Activated CD4-positive, alpha-beta memory T cell treated with anti-CD3 and anti-CD28 coated beads, Interleukin-2, amount 10 ng/mL, durations not matched to agents 7 days and 5 days (primary cell): ENCODE measurements at regions not wholly inside any gene's neighbourhood (a gene's known extent, or its start where the extent isn't known, plus 50 kb on each side); places are given as distances from the start of the nearest gene placed in this dataset.
"Not testable (repeated sequence)": the region's sequence is repeated elsewhere in the genome, so short reads cannot be mapped to it uniquely, and the experiment has no call there.

ENCODE experiments used
- CTCF ChIA-PET: fragments of 350-600 bp; sonication (Branson Sonifier 250); formaldehyde crosslinking; loops from one replicate; lab custom pipeline; 2021; ENCODE audit warnings: antibody characterized with exemption, inconsistent platforms; lab: Charles Lee
- POLR2A ChIA-PET: fragments of 350-600 bp; sonication (Branson Sonifier 250); formaldehyde crosslinking; loops from one replicate; lab custom pipeline; 2021; ENCODE audit warnings: antibody characterized with exemption; lab: Charles Lee
- DNase-seq: peaks from one replicate; pipeline ENCODE4 v3.0.0-alpha.2; 2020
- H3K27ac Mint-ChIP-seq: one replicate; pipeline ENCODE4 v1.8.0; 2021; ENCODE audit warnings: mild to moderate bottlenecking, mixed read lengths
- H3K27me3 Mint-ChIP-seq: one replicate; pipeline ENCODE4 v1.8.0; 2021; ENCODE audit warnings: mixed read lengths
- H3K36me3 Mint-ChIP-seq: one replicate; pipeline ENCODE4 v1.8.0; 2021; ENCODE audit warnings: low read depth, mixed read lengths
- H3K4me1 Mint-ChIP-seq: one replicate; pipeline ENCODE4 v1.8.0; 2021; ENCODE audit warnings: mixed read lengths
- H3K4me3 Mint-ChIP-seq: one replicate; pipeline ENCODE4 v1.8.0; 2021; ENCODE audit warnings: mild to moderate bottlenecking, mixed read lengths
- H3K9me3 Mint-ChIP-seq: one replicate; pipeline ENCODE4 v1.8.0; 2021; ENCODE audit warnings: mixed read lengths

DNA sequence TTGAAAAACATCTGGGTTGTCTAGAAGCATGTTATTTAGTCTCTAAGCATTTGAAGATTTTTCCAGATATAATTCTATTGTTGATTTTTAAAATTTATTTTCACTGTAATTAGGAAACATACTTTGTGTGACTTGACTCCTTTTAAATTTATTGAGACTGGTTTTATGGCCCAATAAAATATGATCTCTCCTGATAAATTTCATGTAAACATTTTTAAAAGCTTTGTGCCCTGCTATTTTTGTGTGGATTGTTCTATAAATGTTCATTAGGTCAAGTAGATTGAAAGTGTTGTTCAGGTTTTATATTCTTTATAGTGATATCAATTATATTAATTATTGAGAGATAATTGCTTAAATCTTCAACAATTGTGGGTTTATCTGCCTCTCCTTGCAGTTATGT is 105.4 kb downstream of the RFX6 start:
- POLR2A ChIA-PET: no interaction called here
- H3K27me3 Mint-ChIP-seq: peaks cover 2% of the 10 kb centered on the region
- no peak overlapping the region for H3K27ac Mint-ChIP-seq
- H3K4me3 Mint-ChIP-seq: no peak overlapping the region
- CTCF ChIA-PET: no interaction called here
- DNase-seq: no peak
- no peaks in the 10 kb centered on the region for H3K9me3 Mint-ChIP-seq
- no peaks in the 10 kb centered on the region for H3K36me3 Mint-ChIP-seq
- H3K4me1 Mint-ChIP-seq: no peaks in the 10 kb centered on the region

DNA sequence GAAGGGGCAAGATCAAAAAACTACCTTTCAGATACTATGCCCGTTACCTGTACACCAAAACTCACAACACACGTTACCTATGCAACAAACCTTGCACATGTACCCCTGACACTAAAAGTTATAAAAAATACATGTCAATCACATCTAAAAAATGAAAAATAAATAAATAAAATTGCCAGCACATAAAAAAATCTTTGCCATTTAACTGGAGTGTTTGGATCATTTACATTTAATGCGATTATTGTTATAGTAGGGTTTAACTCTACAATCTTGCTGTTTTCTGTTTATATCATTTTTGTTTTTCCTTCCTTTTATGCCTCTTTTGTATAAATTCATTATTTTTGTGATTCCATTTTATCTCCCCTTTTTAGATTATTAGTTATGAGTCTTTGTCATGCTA is 106.3 kb downstream of the RFX6 start:
- ChIA-PET POLR2A (no interaction called here), CTCF (no interaction called here)
- no peaks in the 10 kb centered on the region for H3K4me1 Mint-ChIP-seq
- H3K4me3 Mint-ChIP-seq: no peak overlapping the region
- H3K27ac Mint-ChIP-seq: no peak overlapping the region
- H3K36me3 Mint-ChIP-seq: no peaks in the 10 kb centered on the region
- no peak for DNase-seq
- no peaks in the 10 kb centered on the region for H3K9me3 Mint-ChIP-seq
- peaks cover 2% of the 10 kb centered on the region for H3K27me3 Mint-ChIP-seq

DNA sequence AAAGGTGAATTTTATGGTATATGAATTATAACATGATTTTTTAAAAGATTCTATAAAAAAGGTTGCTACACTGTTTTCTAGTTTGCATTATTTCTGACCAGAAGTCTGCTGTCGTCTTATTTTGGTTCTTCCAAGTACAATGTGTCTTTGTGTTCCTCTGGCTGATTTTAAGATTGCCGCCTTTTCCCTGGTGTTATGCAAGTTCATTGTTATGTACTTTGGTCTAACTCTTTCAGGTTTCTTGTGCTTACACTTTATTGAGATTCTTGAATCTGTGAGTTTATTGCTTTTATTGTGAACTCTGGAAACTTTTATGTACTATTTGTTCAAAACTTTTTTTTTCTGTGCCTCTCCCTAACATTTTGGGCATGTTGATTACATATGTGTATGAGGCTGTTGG is 109.8 kb downstream of the RFX6 start:
- no peaks in the 10 kb centered on the region for H3K4me1 Mint-ChIP-seq
- no peaks in the 10 kb centered on the region for H3K27me3 Mint-ChIP-seq
- ChIA-PET CTCF (interaction anchor here (0.7 kb wide), 1 partner anchor 148 kb away, joined by 3 read pairs; no protein-coding TSS in a partner anchor), POLR2A (no interaction called here)
- H3K9me3 Mint-ChIP-seq: no peaks in the 10 kb centered on the region
- H3K36me3 Mint-ChIP-seq: no peaks in the 10 kb centered on the region
- DNase-seq: no peak
- H3K27ac Mint-ChIP-seq: no peak overlapping the region
- no peak overlapping the region for H3K4me3 Mint-ChIP-seq

DNA sequence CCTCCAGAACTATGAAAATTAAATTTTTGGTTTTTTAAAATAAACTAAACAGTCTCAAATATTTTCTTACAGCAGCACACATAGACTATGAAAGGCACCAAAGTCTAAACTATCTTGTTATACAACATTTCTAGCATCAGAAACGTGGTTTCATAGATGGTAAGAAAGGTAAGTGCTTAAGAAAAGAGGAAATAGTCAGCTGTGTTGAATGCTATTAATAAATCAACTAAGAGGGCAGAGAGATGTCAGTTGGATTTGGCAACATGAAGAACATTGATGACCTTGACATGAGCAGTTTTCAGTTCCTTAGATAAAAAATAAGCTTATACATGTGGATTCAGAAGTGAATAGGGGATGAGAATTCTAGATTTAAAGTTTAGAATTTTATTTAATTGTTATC is 113.6 kb downstream of the RFX6 start:
- ChIA-PET POLR2A (no interaction called here), CTCF (no interaction called here)
- Mint-ChIP-seq H3K4me3 (no peak overlapping the region), H3K9me3 (no peaks in the 10 kb centered on the region), H3K27me3 (no peaks in the 10 kb centered on the region), H3K4me1 (no peaks in the 10 kb centered on the region), H3K36me3 (no peaks in the 10 kb centered on the region), H3K27ac (no peak overlapping the region)
- no peak for DNase-seq

DNA sequence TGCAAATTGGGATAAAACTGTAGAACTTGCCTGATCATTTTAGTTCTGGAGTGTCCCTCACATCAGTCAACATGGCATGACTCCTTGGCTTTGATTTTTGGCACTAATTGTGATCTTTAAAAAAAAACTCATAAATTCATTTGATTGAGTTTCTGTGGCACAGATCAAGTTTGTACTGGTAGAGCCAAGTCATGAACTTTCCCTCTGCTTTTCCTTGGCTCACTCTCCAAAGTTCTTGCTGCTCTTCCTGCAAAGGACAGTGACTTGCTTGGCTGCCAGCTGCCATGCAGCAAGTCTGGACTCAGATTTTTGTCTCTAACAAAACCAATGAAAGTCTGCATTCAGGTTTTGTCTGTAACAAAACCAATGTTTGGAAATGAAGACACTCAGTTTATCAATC is 115.5 kb downstream of the RFX6 start:
- H3K4me1 Mint-ChIP-seq: no peaks in the 10 kb centered on the region
- DNase-seq: no peak
- H3K36me3 Mint-ChIP-seq: no peaks in the 10 kb centered on the region
- POLR2A ChIA-PET: no interaction called here
- no peaks in the 10 kb centered on the region for H3K27me3 Mint-ChIP-seq
- no peaks in the 10 kb centered on the region for H3K9me3 Mint-ChIP-seq
- CTCF ChIA-PET: no interaction called here
- H3K27ac Mint-ChIP-seq: no peak overlapping the region
- no peak overlapping the region for H3K4me3 Mint-ChIP-seq

DNA sequence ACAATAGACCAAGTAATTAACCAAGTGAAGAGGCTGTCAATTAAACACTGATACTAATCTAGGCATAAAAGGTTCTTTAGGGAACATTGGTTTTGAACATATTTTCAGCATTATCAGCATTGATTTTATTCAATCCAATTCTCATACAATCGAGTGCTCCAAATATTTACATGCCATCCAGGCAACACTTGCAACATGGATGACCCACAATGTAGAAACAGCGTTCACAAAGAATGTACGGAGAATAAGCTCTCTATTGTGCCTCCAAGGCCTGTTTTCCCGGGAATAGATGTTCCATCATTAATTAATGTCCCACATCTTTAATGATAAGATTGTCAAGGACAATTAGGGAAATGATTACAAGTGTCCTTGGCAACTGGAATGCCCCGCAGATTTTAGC is 117.4 kb downstream of the RFX6 start:
- POLR2A ChIA-PET: no interaction called here
- no peak overlapping the region for H3K27ac Mint-ChIP-seq
- H3K9me3 Mint-ChIP-seq: no peaks in the 10 kb centered on the region
- H3K27me3 Mint-ChIP-seq: no peaks in the 10 kb centered on the region
- DNase-seq: no peak
- H3K36me3 Mint-ChIP-seq: no peaks in the 10 kb centered on the region
- H3K4me1 Mint-ChIP-seq: no peaks in the 10 kb centered on the region
- CTCF ChIA-PET: no interaction called here
- H3K4me3 Mint-ChIP-seq: no peak overlapping the region

DNA sequence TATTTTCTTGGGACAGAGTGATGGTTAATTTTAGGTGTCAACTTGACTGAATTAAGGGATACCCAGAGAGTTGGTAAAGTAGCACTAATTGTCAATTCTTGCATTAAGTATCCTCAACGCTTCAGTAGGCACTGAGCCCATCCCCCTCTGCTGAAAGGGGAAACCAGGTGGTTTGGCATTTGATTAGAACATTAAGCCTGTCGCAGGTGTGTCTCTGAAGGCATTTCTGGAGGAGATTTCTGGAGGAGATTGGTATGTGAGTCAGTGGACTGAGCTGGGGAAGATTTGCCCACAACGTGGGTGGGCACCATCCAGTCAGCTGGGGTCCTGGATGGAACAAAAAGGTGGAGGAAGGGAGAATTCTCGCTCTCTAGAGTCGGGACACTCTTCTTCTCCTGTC is 119.8 kb downstream of the RFX6 start:
- ChIA-PET POLR2A (no interaction called here), CTCF (no interaction called here)
- Mint-ChIP-seq H3K36me3 (no peaks in the 10 kb centered on the region), H3K27ac (no peak overlapping the region), H3K27me3 (no peaks in the 10 kb centered on the region), H3K9me3 (no peaks in the 10 kb centered on the region), H3K4me3 (no peak overlapping the region), H3K4me1 (no peaks in the 10 kb centered on the region)
- no peak for DNase-seq

DNA sequence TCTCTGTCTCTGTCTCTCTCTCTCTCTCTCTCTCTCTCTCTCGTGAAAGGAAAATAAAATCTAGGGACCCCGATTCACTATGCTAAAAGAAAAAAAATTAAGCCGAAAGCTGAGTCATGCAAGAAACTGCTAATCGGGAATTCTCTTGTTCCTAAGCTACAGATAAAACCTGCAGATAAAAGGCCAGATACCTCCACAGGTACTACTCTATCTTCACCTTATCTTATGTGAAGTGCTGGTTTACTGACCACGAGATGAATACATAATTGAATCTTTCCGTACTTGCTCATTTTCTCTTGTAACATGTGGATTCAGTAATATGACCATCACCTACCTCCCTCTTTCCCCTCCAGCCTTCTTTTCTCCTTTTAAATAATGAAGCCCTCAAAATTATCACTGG is 120.5 kb downstream of the RFX6 start:
- Mint-ChIP-seq H3K9me3 (no peaks in the 10 kb centered on the region), H3K4me1 (no peaks in the 10 kb centered on the region), H3K36me3 (no peaks in the 10 kb centered on the region), H3K4me3 (no peak overlapping the region), H3K27me3 (no peaks in the 10 kb centered on the region), H3K27ac (no peak overlapping the region)
- ChIA-PET CTCF (no interaction called here), POLR2A (no interaction called here)
- no peak for DNase-seq

DNA sequence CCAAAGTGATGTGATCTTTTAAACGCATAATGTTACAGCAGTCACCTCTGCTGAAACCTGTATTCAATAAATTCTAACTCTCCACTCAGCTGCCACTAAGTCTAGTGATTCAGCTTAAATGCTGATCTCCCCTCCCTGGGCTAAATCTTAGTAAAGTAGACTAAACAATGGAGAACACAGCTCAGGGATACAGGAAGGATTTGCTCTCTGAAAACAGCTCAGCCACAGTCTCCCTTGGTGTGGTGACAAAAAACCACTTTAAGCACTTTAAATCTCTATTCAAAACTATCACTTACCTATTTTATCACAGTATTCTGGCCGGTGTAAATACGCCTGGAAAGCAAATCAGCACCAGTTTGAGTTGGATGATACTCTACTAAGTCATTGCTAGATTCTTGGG is 130.6 kb downstream of the RFX6 start:
- POLR2A ChIA-PET: no interaction called here
- no peaks in the 10 kb centered on the region for H3K4me1 Mint-ChIP-seq
- no peak overlapping the region for H3K27ac Mint-ChIP-seq
- no peaks in the 10 kb centered on the region for H3K27me3 Mint-ChIP-seq
- no peak overlapping the region for H3K4me3 Mint-ChIP-seq
- DNase-seq: no peak
- CTCF ChIA-PET: no interaction called here
- H3K9me3 Mint-ChIP-seq: no peaks in the 10 kb centered on the region
- no peaks in the 10 kb centered on the region for H3K36me3 Mint-ChIP-seq

DNA sequence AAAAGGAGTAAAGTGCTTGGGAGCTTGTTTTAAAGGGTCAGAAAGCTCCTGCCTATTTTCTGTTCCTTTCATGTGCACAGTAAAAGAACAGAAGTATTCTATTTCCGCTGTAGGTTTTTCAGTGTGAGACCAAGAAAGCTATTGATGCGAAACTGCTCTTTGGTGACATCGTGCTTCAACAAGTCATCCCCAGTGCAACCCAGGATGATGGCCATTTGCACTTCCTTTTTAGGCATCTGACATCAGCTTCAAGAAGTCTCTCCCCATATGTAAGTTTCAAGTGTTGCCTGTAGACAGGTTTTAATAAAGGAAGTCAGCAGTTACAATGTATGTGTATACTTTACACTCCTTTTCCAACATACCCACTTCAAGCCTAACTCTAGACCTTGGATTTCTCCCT is 131.6 kb downstream of the RFX6 start:
- H3K9me3 Mint-ChIP-seq: no peaks in the 10 kb centered on the region
- H3K4me3 Mint-ChIP-seq: no peak overlapping the region
- no peaks in the 10 kb centered on the region for H3K27me3 Mint-ChIP-seq
- H3K4me1 Mint-ChIP-seq: no peaks in the 10 kb centered on the region
- CTCF ChIA-PET: no interaction called here
- H3K36me3 Mint-ChIP-seq: no peaks in the 10 kb centered on the region
- no peak overlapping the region for H3K27ac Mint-ChIP-seq
- DNase-seq: no peak
- POLR2A ChIA-PET: no interaction called here

DNA sequence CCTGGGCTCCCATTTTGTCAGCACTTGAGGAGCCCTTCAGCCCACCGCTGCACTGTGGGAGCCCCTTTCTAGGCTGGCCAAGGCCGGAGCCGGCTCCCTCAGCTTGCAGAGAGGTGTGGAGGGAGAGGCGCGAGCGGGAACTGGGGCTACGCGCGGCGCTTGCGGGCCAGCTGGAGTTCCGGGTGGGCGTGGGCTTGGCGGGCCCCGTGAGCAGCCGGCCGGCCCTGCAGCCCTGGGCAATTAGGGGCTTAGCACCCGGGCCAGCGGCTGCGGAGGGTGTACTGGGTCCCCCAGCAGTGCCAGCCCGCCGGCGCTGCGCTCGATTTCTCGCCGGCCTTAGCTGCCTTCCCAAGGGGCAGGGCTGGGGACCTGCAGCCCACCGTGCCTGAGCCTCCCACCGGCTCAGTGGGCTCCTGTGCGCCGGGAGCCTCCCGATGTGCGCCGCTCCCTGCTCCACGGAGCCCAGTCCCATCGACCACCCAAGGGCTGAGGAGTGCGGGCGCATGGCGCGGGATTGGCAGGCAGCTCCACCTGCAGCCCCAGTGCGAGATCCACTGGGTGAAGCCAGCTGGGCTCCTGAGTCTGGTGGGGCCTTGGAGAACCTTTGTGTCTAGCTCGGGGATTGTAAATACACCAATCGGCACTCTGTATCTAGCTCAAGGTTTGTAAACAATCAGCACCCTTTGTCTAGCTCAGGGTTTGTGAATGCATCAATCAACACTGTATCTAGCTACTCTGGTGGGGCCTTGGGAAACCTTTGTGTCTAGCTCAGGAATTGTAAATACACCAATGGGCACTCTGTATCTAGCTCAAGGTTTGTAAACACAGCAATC is 137.8 kb downstream of the RFX6 start:
- DNase-seq, H3K4me1 Mint-ChIP-seq, H3K27ac Mint-ChIP-seq, H3K9me3 Mint-ChIP-seq, H3K27me3 Mint-ChIP-seq, H3K4me3 Mint-ChIP-seq, CTCF ChIA-PET, H3K36me3 Mint-ChIP-seq, POLR2A ChIA-PET: not testable (repeated sequence)

DNA sequence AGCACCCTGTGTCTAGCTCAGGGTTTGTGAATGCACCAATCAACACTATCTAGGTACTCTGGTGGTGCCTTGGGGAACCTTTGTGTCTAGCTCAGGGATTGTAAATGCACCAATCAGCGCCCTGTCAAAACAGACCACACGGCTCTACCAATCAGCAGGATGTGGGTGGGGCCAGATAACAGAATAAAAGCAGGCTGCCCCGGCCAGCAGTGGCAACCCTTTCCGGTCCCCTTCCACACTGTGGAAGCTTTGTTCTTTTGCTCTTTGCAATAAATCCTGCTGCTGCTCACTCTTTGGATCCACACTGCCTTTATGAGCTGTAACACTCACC is 138.4 kb downstream of the RFX6 start:
- H3K4me3 Mint-ChIP-seq, H3K4me1 Mint-ChIP-seq, H3K36me3 Mint-ChIP-seq, H3K27ac Mint-ChIP-seq, POLR2A ChIA-PET, DNase-seq, H3K27me3 Mint-ChIP-seq, CTCF ChIA-PET, H3K9me3 Mint-ChIP-seq: not testable (repeated sequence)

DNA sequence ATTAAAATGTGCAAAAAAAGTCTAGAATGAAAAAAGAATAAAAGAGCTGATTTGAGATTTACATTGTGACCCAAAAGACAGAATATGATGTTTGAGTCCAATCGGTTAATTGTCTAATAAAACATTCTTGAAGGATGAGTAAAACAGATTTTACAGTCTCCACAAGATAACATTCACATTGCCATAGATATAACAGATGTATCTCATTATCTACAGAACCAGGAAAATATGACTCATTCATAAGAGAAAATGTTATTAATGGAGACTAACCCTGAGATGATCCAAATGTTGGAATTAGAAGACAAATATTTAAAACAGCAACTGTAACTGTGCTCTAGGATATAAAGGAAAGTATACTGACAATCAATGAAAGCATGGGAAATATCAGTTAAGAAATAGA is 141.7 kb downstream of the RFX6 start:
- ChIA-PET CTCF (no interaction called here), POLR2A (no interaction called here)

DNA sequence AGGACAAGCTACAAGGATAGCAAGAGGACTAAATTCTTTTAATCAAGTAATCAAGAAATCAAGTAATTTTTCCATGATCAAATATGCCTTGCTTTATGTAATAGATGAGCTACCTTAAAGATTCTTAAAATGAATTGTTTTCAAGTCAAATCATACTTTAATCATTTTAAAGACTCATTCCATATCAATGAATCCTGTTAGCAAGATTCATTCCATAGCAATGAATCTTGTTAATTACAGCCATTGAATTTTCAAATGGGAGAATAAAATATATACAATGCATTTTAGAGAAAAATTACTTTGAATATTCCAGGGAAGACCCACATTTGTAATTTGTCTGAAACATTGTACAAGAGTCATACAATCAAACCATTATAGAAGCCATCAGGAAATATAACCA is 145.7 kb downstream of the RFX6 start:
- ChIA-PET CTCF (no interaction called here), POLR2A (no interaction called here)
- Mint-ChIP-seq H3K36me3 (no peaks in the 10 kb centered on the region), H3K9me3 (no peaks in the 10 kb centered on the region), H3K4me1 (no peaks in the 10 kb centered on the region), H3K4me3 (no peak overlapping the region), H3K27me3 (no peaks in the 10 kb centered on the region), H3K27ac (no peak overlapping the region)
- DNase-seq: no peak

More for the DNA sequence above, 141.7 kb downstream of the RFX6 start:
- DNase-seq: no peak
- Mint-ChIP-seq H3K27ac (no peak overlapping the region), H3K36me3 (no peaks in the 10 kb centered on the region), H3K4me3 (no peak overlapping the region), H3K4me1 (no peaks in the 10 kb centered on the region), H3K9me3 (peaks cover 9% of the 10 kb centered on the region), H3K27me3 (no peaks in the 10 kb centered on the region)
